ENCODE measurements at regions not wholly inside any gene's neighbourhood (a gene's known extent, or its start where the extent isn't known, plus 50 kb on each side); places are given as distances from the start of the nearest gene placed in this dataset.

DNA sequence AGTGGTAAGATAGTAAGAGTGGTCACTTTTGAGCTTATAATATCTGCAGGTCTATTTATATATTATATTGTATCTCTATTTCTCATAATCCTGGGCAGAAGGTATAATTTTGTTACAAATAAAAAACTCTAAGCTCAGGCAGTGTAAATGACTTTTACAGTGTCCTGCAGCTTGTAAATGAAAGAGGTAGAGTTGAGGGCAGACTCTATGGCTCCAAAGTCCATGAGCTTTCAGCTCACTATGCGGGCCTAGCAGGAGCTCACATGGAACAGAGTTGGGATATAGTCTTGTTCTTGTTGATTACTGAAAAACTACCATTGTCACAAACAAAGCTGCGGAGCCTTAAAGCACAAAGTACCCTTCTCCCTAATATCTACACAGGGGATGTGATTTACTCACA, 361.4 kb downstream of the LNPK start:
- TF ChIP-seq JUN (IDR thresholded peaks at IDR 0.05; ENCODE audit: borderline replicate concordance, insufficient read depth, insufficient read length, low read depth), result no peak
- no peak for TF ChIP-seq FOS (IDR thresholded peaks at IDR 0.05; ENCODE audit: borderline replicate concordance, insufficient read depth, low read length)
- TF ChIP-seq, protein P1, sequence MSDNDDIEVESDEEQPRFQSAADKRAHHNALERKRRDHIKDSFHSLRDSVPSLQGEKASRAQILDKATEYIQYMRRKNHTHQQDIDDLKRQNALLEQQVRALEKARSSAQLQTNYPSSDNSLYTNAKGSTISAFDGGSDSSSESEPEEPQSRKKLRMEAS (IDR thresholded peaks at IDR 0.05; ENCODE audit: insufficient read depth, insufficient read length), result no peak
- no peak for TF ChIP-seq MYC (IDR thresholded peaks at IDR 0.05; ENCODE audit: low read depth, low read length)
- TF ChIP-seq POLR2A (IDR thresholded peaks at IDR 0.05; ENCODE audit: low read depth, low read length), result no peak
- TF ChIP-seq POLR2AphosphoS5 (IDR thresholded peaks at IDR 0.05; ENCODE audit: insufficient read depth, low read depth, low read length), result no peak
- no peak for TF ChIP-seq EZH2 (IDR thresholded peaks at IDR 0.05; ENCODE audit: borderline replicate concordance, low read depth, low read length, severe bottlenecking)
- no peak for TF ChIP-seq GATA2 (IDR thresholded peaks at IDR 0.05; ENCODE audit: insufficient read depth, insufficient read length, low read depth, low read length)
- TF ChIP-seq, protein P2, sequence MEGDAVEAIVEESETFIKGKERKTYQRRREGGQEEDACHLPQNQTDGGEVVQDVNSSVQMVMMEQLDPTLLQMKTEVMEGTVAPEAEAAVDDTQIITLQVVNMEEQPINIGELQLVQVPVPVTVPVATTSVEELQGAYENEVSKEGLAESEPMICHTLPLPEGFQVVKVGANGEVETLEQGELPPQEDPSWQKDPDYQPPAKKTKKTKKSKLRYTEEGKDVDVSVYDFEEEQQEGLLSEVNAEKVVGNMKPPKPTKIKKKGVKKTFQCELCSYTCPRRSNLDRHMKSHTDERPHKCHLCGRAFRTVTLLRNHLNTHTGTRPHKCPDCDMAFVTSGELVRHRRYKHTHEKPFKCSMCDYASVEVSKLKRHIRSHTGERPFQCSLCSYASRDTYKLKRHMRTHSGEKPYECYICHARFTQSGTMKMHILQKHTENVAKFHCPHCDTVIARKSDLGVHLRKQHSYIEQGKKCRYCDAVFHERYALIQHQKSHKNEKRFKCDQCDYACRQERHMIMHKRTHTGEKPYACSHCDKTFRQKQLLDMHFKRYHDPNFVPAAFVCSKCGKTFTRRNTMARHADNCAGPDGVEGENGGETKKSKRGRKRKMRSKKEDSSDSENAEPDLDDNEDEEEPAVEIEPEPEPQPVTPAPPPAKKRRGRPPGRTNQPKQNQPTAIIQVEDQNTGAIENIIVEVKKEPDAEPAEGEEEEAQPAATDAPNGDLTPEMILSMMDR (IDR thresholded peaks at IDR 0.05; ENCODE audit: extremely low read depth in 1 of 2, insufficient read depth in 1 of 2, low read depth in 1 of 2, low read length in 2 of 2), result no peak
- Histone ChIP-seq H3K9me3 (replicated peaks; ENCODE audit: control insufficient read depth, insufficient read depth, low read length) (no peaks in the 10 kb centered on the region), H3K4me3 (replicated peaks in 1 of 3; ENCODE audit: insufficient read depth in 1 of 3, low read depth in 1 of 3, low read length in 3 of 3) (no peak overlapping the region), H3K4me2 (ENCODE audit: insufficient read depth, low read length) (no peak overlapping the region), H4K20me1 (replicated peaks; ENCODE audit: control insufficient read depth, extremely low read depth, insufficient read depth, low read length) (no peaks in the 10 kb centered on the region), H3K4me1 (ENCODE audit: control insufficient read depth, extremely low read depth, insufficient read depth, low read length) (no peaks in the 10 kb centered on the region), H3K9ac (replicated peaks; ENCODE audit: extremely low read depth, insufficient read depth, low read length) (no peak overlapping the region), H3K27me3 (ENCODE audit: control insufficient read depth in 2 of 2, insufficient read depth in 2 of 2, low read length in 2 of 2) (no peaks in the 10 kb centered on the region), H3K79me2 (ENCODE audit: control insufficient read depth, insufficient read depth, low read length) (no peaks in the 10 kb centered on the region), H3K27ac (ENCODE audit: insufficient read depth, low read depth, low read length) (no peak overlapping the region), H3K36me3 (ENCODE audit: control insufficient read depth in 2 of 2, extremely low read depth in 1 of 2, insufficient read depth in 2 of 2, low read length in 2 of 2) (no peaks in the 10 kb centered on the region), H3K9me1 (replicated peaks; ENCODE audit: control insufficient read depth, extremely low read depth, insufficient read depth, low read length) (no peaks in the 10 kb centered on the region), H2AFZ (ENCODE audit: low read depth, low read length) (no peak overlapping the region)
- BruUV-seq (replicated peaks), result no TSS peak
- no peak for FAIRE-seq
- ChIA-PET POLR2A (no interaction called here), CTCF (no interaction called here)
- intact Hi-C loops (cut with micrococcal nuclease), result no loop called here
- dilution Hi-C loops (cut with MboI; ENCODE audit: extremely low pct_ligation_motif_present, low sequenced_read_pairs), result no loop called here
- DNase-seq (ENCODE audit: low read depth, low spot score), result no peak

Data from endothelial cell of umbilical vein (primary cell).